IMR-90 (cell line): ENCODE measurements at regions not wholly inside any gene's neighbourhood (a gene's known extent, or its start where the extent isn't known, plus 50 kb on each side); places are given as distances from the start of the nearest gene placed in this dataset.

Experiments
- MXI1 ChIP-seq: IDR thresholded peaks from 2 replicates; pipeline ENCODE4 v1.6.1; 2012; ENCODE audit warnings: low read depth, mild to moderate bottlenecking, low read length, moderate library complexity, borderline replicate concordance
- TF ChIP-seq, protein P1 (sequence below): conservative IDR thresholded peaks from 2 replicates; pipeline ENCODE4 v1.5.1; 2012; ENCODE audit warnings: mild to moderate bottlenecking, low read depth, low read length, improper control_type of control experiment

- TF ChIP-seq, protein P1, sequence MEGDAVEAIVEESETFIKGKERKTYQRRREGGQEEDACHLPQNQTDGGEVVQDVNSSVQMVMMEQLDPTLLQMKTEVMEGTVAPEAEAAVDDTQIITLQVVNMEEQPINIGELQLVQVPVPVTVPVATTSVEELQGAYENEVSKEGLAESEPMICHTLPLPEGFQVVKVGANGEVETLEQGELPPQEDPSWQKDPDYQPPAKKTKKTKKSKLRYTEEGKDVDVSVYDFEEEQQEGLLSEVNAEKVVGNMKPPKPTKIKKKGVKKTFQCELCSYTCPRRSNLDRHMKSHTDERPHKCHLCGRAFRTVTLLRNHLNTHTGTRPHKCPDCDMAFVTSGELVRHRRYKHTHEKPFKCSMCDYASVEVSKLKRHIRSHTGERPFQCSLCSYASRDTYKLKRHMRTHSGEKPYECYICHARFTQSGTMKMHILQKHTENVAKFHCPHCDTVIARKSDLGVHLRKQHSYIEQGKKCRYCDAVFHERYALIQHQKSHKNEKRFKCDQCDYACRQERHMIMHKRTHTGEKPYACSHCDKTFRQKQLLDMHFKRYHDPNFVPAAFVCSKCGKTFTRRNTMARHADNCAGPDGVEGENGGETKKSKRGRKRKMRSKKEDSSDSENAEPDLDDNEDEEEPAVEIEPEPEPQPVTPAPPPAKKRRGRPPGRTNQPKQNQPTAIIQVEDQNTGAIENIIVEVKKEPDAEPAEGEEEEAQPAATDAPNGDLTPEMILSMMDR: no peak
- TF ChIP-seq MXI1: no peak
Observed at GRCh38 chr18:42576124-42576523, 539.4 kb downstream of the RIT2 start.
